Smooth muscle cell (in vitro differentiated cells): ENCODE measurements at regions not wholly inside any gene's neighbourhood (a gene's known extent, or its start where the extent isn't known, plus 50 kb on each side); places are given as distances from the start of the nearest gene placed in this dataset.

Experiments used
- DNase-seq: peaks from one replicate; lab custom pipeline; 2025; ENCODE audit not compliant: unreplicated experiment; lab: John Stamatoyannopoulos, UW
- H2AFZ ChIP-seq: fragments of 200-600 bp; sonication (generic); 2 replicates; pipeline ENCODE4 v1.6.0; 2016; ENCODE audit warnings: antibody characterized with exemption, low read depth, mild to moderate bottlenecking
- H3F3A ChIP-seq: fragments of 200-600 bp; sonication (generic); 2 replicates; pipeline ENCODE4 v1.6.0; 2017; ENCODE audit warnings: antibody characterized with exemption, low read depth
- H3K27ac ChIP-seq: fragments of 200-600 bp; sonication (generic); 2 replicates; pipeline ENCODE4 v1.5.1; 2016; ENCODE audit warnings: low read depth, mild to moderate bottlenecking
- H3K27me3 ChIP-seq: fragments of 200-600 bp; sonication (generic); 2 replicates; pipeline ENCODE4 v1.6.1; 2016; ENCODE audit warnings: low read depth, mild to moderate bottlenecking
- H3K36me3 ChIP-seq: fragments of 200-600 bp; sonication (generic); 2 replicates; pipeline ENCODE4 v1.5.1; 2016; ENCODE audit warnings: low read depth
- H3K4me1 ChIP-seq: fragments of 200-600 bp; sonication (generic); 2 replicates; pipeline ENCODE4 v1.5.1; 2016; ENCODE audit warnings: low read depth
- H3K4me2 ChIP-seq: fragments of 200-600 bp; sonication (generic); 2 replicates; pipeline ENCODE4 v1.6.0; 2016; ENCODE audit warnings: mild to moderate bottlenecking
- H3K4me3 ChIP-seq: fragments of 200-600 bp; sonication (generic); 2 replicates; pipeline ENCODE4 v1.5.1; 2016; ENCODE audit warnings: mild to moderate bottlenecking
- H3K79me2 ChIP-seq: fragments of 200-600 bp; sonication (generic); 2 replicates; pipeline ENCODE4 v1.6.0; 2016; ENCODE audit warnings: low read depth, mild to moderate bottlenecking
- H3K9ac ChIP-seq: fragments of 200-600 bp; sonication (generic); 2 replicates; pipeline ENCODE4 v1.6.0; 2016; ENCODE audit warnings: low read depth
- H3K9me3 ChIP-seq: fragments of 200-600 bp; sonication (generic); replicated peaks from 2 replicates; pipeline ENCODE4 v1.5.1; 2016; ENCODE audit warnings: low read depth
- H4K20me1 ChIP-seq: fragments of 200-600 bp; sonication (generic); 2 replicates; pipeline ENCODE4 v1.6.0; 2016; ENCODE audit warnings: low read depth
- CTCF ChIP-seq: fragments of 200-600 bp; sonication (generic); IDR thresholded peaks from 2 replicates; pipeline ENCODE4 v1.5.1; 2017; ENCODE audit warnings: borderline replicate concordance, mild to moderate bottlenecking, antibody characterized with exemption; ENCODE audit not compliant: insufficient read depth, poor library complexity, severe bottlenecking
- WGBS: methylation state at CpG from one replicate; pipeline ENCODE4 v1.1.7; 2016; ENCODE audit warnings: low lambda C conversion rate; 5-methylcytosine and 5-hydroxymethylcytosine counted together

DNA sequence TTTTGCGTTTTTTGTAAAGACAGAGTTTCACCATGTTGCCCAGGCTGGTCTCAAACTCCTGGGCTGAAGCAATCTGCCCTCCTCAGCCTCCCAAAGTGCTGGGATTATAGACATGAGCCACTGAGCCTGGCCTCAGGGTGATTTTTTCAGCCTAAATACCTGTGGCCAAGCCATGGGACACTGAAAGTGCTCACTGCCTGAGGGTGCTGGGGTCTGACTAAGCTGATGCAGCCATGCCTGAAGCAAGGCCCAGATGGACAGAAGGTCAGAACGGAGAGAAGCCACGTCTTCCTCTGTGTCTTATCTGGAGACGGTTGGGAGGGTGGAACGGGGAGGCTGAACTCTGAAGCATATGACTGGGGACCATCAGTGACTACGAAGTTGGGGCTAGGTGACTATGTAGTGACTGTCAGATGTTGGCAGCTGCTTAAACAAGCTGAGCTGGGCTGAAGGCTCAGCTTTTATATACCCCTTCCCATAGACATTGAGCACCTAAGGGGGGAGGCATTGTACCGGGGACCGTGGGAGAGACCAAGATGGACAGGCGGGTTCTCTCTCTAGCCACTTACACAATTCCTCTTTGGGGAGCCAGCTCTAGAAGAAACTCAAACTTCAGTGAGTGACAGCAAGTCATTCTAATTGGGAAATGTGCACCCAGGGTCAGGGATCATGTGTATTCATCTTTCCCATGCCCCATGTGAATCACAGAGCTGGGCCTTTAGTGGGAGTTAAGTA is 73.3 kb upstream of the HABP2 start:
- Histone ChIP-seq H3F3A (no peaks in the 10 kb centered on the region), H3K79me2 (no peaks in the 10 kb centered on the region), H3K9me3 (no peaks in the 10 kb centered on the region), H3K27me3 (no peaks in the 10 kb centered on the region), H3K9ac (no peak overlapping the region), H3K4me3 (no peak overlapping the region), H2AFZ (no peak overlapping the region), H3K4me1 (no peaks in the 10 kb centered on the region), H4K20me1 (no peaks in the 10 kb centered on the region), H3K27ac (no peak overlapping the region), H3K36me3 (no peaks in the 10 kb centered on the region), H3K4me2 (no peak overlapping the region)
- WGBS: 84% methylated on average over 9 of the region's 9 CpGs
- no peak for TF ChIP-seq CTCF
- DNase-seq: no peak

GRCh38 chr10:113480081-113480360 is 72.8 kb upstream of the HABP2 start:
- TF ChIP-seq CTCF: no peak
- WGBS: 62% methylated on average over 1 of the region's 1 CpG
- Histone ChIP-seq H3K4me1 (no peaks in the 10 kb centered on the region), H3K36me3 (no peaks in the 10 kb centered on the region), H3K27ac (no peak overlapping the region), H4K20me1 (no peaks in the 10 kb centered on the region), H3K9me3 (no peaks in the 10 kb centered on the region), H2AFZ (no peak overlapping the region), H3K27me3 (no peaks in the 10 kb centered on the region), H3F3A (no peaks in the 10 kb centered on the region), H3K4me2 (no peak overlapping the region), H3K4me3 (no peak overlapping the region), H3K79me2 (no peaks in the 10 kb centered on the region), H3K9ac (no peak overlapping the region)
- no peak for DNase-seq

GRCh38 chr10:113480851-113481502 is 71.9 kb upstream of the HABP2 start:
- no peak for TF ChIP-seq CTCF
- no peaks in the 10 kb centered on the region for H3K79me2 ChIP-seq

GRCh38 chr10:113484487-113484886 is 68.4 kb upstream of the HABP2 start:
- Histone ChIP-seq H3F3A (no peaks in the 10 kb centered on the region), H4K20me1 (no peaks in the 10 kb centered on the region), H3K4me1 (no peaks in the 10 kb centered on the region), H3K9ac (no peak overlapping the region), H2AFZ (no peak overlapping the region), H3K9me3 (no peaks in the 10 kb centered on the region), H3K27me3 (peaks cover 3% of the 10 kb centered on the region), H3K36me3 (no peaks in the 10 kb centered on the region), H3K79me2 (no peaks in the 10 kb centered on the region), H3K4me3 (no peak overlapping the region), H3K4me2 (no peak overlapping the region), H3K27ac (no peak overlapping the region)
- no peak for DNase-seq
- TF ChIP-seq CTCF: no peak
- 41% methylated on average over 2 of the region's 2 CpGs for WGBS

More at GRCh38 chr10:113480851-113481502, 71.9 kb upstream of the HABP2 start:
- 80% methylated on average over 6 of the region's 6 CpGs for WGBS
- Histone ChIP-seq H3K36me3 (no peaks in the 10 kb centered on the region), H3K9me3 (no peaks in the 10 kb centered on the region), H4K20me1 (no peaks in the 10 kb centered on the region), H3K4me3 (no peak overlapping the region), H3K4me1 (no peaks in the 10 kb centered on the region), H3K9ac (no peak overlapping the region), H3K27ac (no peak overlapping the region), H3K4me2 (no peak overlapping the region), H2AFZ (no peak overlapping the region), H3K27me3 (no peaks in the 10 kb centered on the region), H3F3A (no peaks in the 10 kb centered on the region)
- DNase-seq: no peak
